ENCODE measurements at regions not wholly inside any gene's neighbourhood (a gene's known extent, or its start where the extent isn't known, plus 50 kb on each side); places are given as distances from the start of the nearest gene placed in this dataset.

GRCh38 chr13:67438465-67438864 is 208.3 kb upstream of the PCDH9 start:
- TF ChIP-seq CTCF (IDR thresholded peaks at IDR 0.05) (no peak), POLR2A (IDR thresholded peaks at IDR 0.05) (no peak)
